GM21825 (cell line): ENCODE measurements at regions not wholly inside any gene's neighbourhood (a gene's known extent, or its start where the extent isn't known, plus 50 kb on each side); places are given as distances from the start of the nearest gene placed in this dataset.

Experiments
- ATAC-seq: cut with Tn5 transposase; IDR thresholded peaks from one replicate; pipeline ENCODE4 v1.9.1; 2021; ENCODE audit warnings: mild to moderate bottlenecking, moderate library complexity; ENCODE audit not compliant: unreplicated experiment

GRCh38 chr5:34480810-34481528 lies 175.2 kb upstream of the RAI14 start:
- ATAC-seq = no peak

DNA sequence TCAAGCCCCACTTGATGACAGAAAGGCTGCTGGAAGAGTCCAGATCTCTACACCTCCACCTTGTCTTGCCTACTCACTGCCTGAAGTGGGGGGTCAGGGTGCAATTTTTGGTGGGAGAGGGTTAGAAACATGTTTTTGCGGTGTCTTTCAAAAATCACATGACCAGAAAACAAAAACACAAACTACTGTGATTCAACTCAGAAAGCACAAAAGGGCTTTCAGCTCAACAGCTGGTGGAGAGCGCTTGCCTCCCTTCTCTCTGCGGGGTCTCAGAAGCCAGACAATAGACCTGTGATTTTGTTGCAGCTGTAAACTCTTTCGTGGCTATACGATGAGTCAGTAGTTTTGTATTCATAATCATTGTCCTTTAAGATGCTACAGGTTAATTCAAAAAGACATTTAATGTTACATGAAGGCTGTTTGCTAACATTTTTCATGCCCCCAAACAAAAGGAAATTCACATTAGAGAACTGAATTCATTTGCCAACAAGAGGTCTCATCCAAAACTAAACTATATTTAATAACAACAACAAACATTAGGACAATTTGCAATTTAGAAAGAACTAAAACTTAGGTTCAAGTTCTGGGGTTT lies 172.6 kb upstream of the RAI14 start:
- no peak for ATAC-seq

DNA sequence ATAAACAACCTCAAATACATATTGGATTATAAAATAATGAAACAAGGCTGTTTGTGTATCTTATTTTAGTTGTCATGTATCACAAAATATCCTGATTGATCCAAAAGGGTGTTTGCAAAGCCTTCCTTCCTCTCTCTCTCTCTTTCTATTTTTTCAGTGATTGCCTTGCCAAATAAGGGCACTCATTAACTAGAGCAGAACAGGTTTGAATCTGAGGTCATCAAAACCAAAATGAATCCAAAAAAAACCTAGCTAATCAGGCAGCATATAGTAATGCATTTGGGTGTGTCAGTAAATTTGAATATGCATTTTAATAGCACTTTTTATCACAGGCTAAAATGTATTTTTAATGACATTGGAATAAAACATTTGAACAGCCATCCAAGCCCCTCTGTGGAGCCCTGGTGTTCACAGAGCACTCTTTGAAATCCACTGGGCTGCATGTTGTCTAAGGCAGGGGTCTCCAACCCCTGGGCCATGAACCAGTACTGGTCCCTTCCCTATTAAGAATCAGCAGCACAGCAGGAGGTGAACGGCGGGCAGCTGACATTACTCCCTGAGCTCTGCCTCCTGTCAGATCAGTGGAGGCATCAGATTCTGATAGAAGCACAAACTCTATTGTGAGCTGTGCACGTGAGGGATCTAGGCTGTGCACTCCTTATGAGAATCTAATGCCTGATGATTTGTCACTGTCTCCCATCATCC lies 171.8 kb upstream of the RAI14 start:
- no peak for ATAC-seq

DNA sequence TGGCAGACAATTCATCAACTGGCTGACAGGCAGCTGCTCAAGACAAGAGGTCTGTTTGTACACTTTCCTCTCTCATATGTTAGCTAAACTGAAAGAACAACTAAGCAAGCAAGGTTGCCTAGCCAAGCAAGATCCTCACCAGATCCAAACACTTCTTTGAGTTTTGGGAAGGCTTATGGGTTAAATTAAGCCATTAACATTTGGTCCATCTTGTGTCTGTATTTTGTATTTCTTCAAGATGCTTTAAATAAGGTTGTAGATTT lies 170.4 kb upstream of the RAI14 start:
- ATAC-seq = no peak

GRCh38 chr5:34486160-34486848 lies 169.8 kb upstream of the RAI14 start:
- peak; percentile 53 for ATAC-seq

DNA sequence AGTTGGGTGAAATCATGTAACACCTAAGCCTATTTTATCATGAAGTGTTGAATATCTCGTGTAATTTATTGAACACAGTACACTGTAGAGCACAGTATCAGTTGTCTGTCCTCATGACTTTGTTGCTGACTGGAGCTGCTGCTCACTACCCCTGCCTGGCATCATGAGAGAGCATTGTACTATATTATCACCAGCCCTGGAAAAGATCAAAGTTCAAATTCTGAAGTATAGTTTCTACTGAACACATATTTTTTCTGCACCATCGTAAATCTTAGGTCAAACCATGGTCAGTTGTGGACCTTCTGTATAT lies 169.3 kb upstream of the RAI14 start:
- ATAC-seq = no peak

DNA sequence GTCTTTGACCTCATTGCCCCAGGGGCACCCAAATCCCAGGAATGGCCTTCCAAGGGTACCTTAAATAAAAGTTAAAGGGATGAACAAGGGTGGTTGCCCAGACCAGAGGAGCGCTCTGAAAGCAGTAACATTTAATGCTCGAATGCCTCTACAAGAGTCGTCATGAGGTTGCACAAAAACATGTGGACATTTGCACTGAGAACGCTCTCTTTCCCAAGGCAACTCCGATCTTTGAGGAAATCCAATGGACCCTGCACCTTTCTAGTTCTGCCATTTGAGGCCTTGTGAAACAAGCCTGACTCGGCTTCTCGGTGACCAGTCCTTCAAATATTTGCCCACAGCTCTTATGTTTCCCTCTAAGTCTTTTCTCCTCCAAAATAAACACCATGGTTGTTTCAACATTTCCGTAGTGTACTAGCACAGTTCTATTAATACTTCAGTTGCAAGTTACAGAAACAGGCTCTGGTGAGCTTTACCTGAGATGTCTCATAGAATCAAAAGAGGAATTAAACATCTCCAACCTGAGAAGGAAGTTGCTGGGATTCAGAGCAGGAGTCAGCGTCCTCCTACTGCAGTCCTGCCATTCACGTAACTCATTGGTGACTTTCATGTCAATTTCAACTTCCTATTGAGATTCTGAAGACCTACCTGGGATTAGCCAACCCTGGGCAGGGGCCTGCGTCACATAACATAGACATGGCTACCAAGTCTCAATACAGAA lies 168.8 kb upstream of the RAI14 start:
- ATAC-seq = no peak

DNA sequence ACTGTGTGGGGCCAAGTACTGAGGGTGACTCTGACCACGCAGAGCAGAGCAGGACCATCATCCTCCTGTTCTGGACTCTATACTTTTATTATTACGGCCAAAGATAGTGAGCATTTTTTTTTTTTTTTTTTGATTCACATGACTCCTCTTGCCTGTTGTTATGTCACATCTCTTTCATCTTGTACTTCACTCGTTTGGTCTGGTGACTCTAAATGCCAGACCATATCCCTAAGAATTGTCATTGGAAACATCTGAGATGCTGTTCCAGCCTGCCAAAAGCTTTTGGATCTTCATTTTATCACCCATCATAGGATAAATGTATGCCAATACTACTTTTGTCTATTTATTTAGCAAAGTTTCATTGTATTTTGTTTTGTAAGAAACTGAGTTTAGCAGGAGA lies 168.2 kb upstream of the RAI14 start:
- no peak for ATAC-seq

DNA sequence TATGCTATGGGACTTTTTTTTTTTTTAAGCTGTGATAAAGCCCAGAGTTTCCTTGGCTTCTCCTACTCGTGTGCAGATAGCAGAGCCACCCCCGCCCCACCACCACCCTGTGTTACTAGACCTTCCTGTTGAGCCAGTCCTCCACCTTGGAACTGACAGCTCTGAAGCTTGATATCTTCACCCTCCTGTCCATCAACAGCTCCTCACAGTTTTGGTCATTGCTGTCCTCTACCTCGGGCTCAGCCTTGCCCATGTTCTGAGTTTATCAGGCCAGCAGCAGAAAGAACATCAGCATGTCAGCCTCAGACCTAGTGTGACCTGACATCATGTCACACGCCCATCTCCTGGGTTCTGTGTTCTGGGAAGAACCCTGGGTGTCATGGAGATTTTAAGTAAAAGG lies 167.1 kb upstream of the RAI14 start:
- no peak for ATAC-seq

- no peak for ATAC-seq
These were observed 165.4 kb upstream of the RAI14 start for GRCh38 chr5:34490506-34491250.

GRCh38 chr5:34491251-34491620 lies 164.9 kb upstream of the RAI14 start:
- no peak for ATAC-seq

- no peak for ATAC-seq
These were observed 161.9 kb upstream of the RAI14 start for GRCh38 chr5:34494111-34494755.

DNA sequence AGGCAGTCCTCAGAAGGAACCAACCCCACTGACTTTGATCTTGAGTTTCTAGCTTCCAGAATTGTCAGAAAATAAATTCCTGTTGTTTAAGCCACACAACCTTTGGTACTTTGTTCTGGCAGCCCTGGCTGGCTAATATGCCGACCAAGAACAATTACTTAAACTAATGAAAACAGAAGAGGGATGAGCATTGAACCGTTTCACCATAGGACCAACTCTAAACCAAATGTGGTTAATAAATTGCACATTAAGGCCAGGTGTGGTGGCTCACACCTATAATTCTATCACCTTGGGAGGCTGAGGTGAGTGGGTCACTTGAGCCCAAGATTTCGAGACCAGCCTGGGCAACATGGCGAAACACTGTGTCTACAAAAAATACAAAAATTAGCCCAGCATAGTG lies 160.9 kb upstream of the RAI14 start:
- no peak for ATAC-seq

- ATAC-seq = no peak
These were observed 159.9 kb upstream of the RAI14 start for GRCh38 chr5:34496260-34496691.

GRCh38 chr5:34496701-34497469 lies 159.2 kb upstream of the RAI14 start:
- no peak for ATAC-seq

- ATAC-seq = no peak
These were observed 158.7 kb upstream of the RAI14 start for GRCh38 chr5:34497470-34497808.

- no peak for ATAC-seq
These were observed 157.6 kb upstream of the RAI14 start for GRCh38 chr5:34498572-34498971.

GRCh38 chr5:34499001-34499734 lies 157.0 kb upstream of the RAI14 start:
- ATAC-seq = peak; percentile 90

DNA sequence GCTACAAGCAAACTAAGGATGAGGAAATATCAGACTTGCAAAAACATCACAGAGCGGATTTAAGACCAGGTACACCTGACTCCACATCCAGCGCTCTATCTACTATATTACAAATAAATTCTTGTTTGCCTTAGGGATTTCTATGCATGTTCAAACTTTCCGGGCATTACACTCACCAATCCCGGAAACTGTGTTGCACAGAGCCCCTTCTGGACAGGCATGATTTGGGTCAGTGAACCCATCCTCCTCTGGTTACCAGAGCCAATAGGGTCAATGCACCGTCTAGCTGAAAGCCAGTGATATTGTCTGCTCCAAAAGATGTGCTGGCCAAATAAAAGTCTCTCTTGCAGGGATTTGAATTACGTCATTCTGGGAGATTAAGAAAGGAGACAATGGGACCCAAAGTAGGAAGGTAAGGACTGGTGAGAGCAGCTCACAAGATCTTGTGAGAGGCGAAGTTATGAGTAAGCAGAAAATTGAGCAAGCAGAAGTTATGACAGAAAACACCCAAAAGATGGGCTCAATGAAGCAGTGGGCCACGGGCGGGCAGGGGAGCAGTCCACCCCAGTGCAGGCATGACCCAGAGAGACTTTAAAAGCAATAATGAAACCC lies 155.8 kb upstream of the RAI14 start:
- ATAC-seq = no peak
